ENCODE measurements at regions not wholly inside any gene's neighbourhood (a gene's known extent, or its start where the extent isn't known, plus 50 kb on each side); places are given as distances from the start of the nearest gene placed in this dataset.

- TF ChIP-seq EP300 (IDR thresholded peaks at IDR 0.05; ENCODE audit: borderline replicate concordance), result no peak
- TF ChIP-seq ZBTB7A (IDR thresholded peaks at IDR 0.05; ENCODE audit: low read depth), result no peak
- TF ChIP-seq CREB1 (IDR thresholded peaks at IDR 0.05; ENCODE audit: low read depth), result no peak
- no peak for TF ChIP-seq YY1 (IDR thresholded peaks at IDR 0.05; ENCODE audit: low read depth)
Observed at GRCh38 chr2:238581126-238581525, 154.4 kb downstream of the ASB1 start.

Measured in Ishikawa (cell line).